ENCODE measurements at regions not wholly inside any gene's neighbourhood (a gene's known extent, or its start where the extent isn't known, plus 50 kb on each side); places are given as distances from the start of the nearest gene placed in this dataset.

- no peaks in the 10 kb centered on the region for H3K4me1 ChIP-seq (ENCODE audit: control insufficient read depth, insufficient read depth, low read length)
- no peaks in the 10 kb centered on the region for H3K9me3 ChIP-seq (ENCODE audit: control insufficient read depth, insufficient read depth, low read depth, low read length)
- H3K36me3 ChIP-seq (ENCODE audit: control insufficient read depth in 2 of 2, insufficient read depth in 1 of 2, low read length in 2 of 2), result no peaks in the 10 kb centered on the region
- H3K4me3 ChIP-seq (ENCODE audit: low read depth, low read length), result no peak overlapping the region
- CTCF ChIA-PET, result interaction anchor here (0.6 kb wide), 1 partner anchor 169 kb away, joined by 4 read pairs; no protein-coding TSS in a partner anchor
- no peak overlapping the region for H3K27ac ChIP-seq (ENCODE audit: extremely low read depth, low read depth, low read length)
- TF ChIP-seq TSHZ1 (tag by site-specific recombination; IDR thresholded peaks at IDR 0.05; ENCODE audit: borderline replicate concordance) (no peak), ZBTB17 (tag by site-specific recombination; IDR thresholded peaks at IDR 0.05) (no peak), ZNF513 (tag by site-specific recombination; IDR thresholded peaks at IDR 0.05) (no peak), ZSCAN4 (tag by site-specific recombination; IDR thresholded peaks at IDR 0.05) (no peak), ZNF776 (tag by site-specific recombination; IDR thresholded peaks at IDR 0.05; ENCODE audit: borderline replicate concordance) (no peak), ZNF558 (tag by site-specific recombination; IDR thresholded peaks at IDR 0.05) (no peak), SCRT1 (tag by site-specific recombination; IDR thresholded peaks at IDR 0.05; ENCODE audit: borderline replicate concordance) (no peak), KLF17 (tag by site-specific recombination; IDR thresholded peaks at IDR 0.05) (no peak), SALL2 (tag by site-specific recombination; IDR thresholded peaks at IDR 0.05; ENCODE audit: borderline replicate concordance) (no peak), ZFP37 (tag by site-specific recombination; IDR thresholded peaks at IDR 0.05) (no peak), ZNF155 (tag by site-specific recombination; IDR thresholded peaks at IDR 0.05) (no peak), ZNF621 (tag by site-specific recombination; IDR thresholded peaks at IDR 0.05) (no peak), ZNF626 (tag by site-specific recombination; IDR thresholded peaks at IDR 0.05) (no peak)
- POLR2A ChIA-PET, result no interaction called here
Observed at GRCh38 chr10:42999385-43000020, 77.4 kb upstream of the RET start.

GRCh38 chr10:43000021-43000411 is 76.9 kb upstream of the RET start:
- Histone ChIP-seq H3K4me1 (ENCODE audit: control insufficient read depth, insufficient read depth, low read length) (no peaks in the 10 kb centered on the region), H3K4me3 (ENCODE audit: low read depth, low read length) (no peak overlapping the region), H3K36me3 (ENCODE audit: control insufficient read depth in 2 of 2, insufficient read depth in 1 of 2, low read length in 2 of 2) (no peaks in the 10 kb centered on the region), H3K9me3 (ENCODE audit: control insufficient read depth, insufficient read depth, low read depth, low read length) (no peaks in the 10 kb centered on the region), H3K27ac (ENCODE audit: extremely low read depth, low read depth, low read length) (no peak overlapping the region)
- POLR2A ChIA-PET, result no interaction called here
- CTCF ChIA-PET, result no interaction called here
- no peak for TF ChIP-seq PRDM2 (tag by site-specific recombination; IDR thresholded peaks at IDR 0.05; ENCODE audit: borderline replicate concordance)
- TF ChIP-seq ZNF324 (tag by site-specific recombination; IDR thresholded peaks at IDR 0.05), result no peak
- TF ChIP-seq ZNF223 (tag by site-specific recombination; IDR thresholded peaks at IDR 0.05), result no peak
- TF ChIP-seq ZNF311 (tag by site-specific recombination; IDR thresholded peaks at IDR 0.05; ENCODE audit: borderline replicate concordance), result no peak
- no peak for TF ChIP-seq ZNF658 (tag by site-specific recombination; IDR thresholded peaks at IDR 0.05)
- no peak for TF ChIP-seq ZSCAN18 (tag by site-specific recombination; IDR thresholded peaks at IDR 0.05)
- TF ChIP-seq HOXC10 (CRISPR knock-in tag; IDR thresholded peaks at IDR 0.05), result no peak

Data from HEK293 (cell line).